ENCODE measurements at regions not wholly inside any gene's neighbourhood (a gene's known extent, or its start where the extent isn't known, plus 50 kb on each side); places are given as distances from the start of the nearest gene placed in this dataset.

DNA sequence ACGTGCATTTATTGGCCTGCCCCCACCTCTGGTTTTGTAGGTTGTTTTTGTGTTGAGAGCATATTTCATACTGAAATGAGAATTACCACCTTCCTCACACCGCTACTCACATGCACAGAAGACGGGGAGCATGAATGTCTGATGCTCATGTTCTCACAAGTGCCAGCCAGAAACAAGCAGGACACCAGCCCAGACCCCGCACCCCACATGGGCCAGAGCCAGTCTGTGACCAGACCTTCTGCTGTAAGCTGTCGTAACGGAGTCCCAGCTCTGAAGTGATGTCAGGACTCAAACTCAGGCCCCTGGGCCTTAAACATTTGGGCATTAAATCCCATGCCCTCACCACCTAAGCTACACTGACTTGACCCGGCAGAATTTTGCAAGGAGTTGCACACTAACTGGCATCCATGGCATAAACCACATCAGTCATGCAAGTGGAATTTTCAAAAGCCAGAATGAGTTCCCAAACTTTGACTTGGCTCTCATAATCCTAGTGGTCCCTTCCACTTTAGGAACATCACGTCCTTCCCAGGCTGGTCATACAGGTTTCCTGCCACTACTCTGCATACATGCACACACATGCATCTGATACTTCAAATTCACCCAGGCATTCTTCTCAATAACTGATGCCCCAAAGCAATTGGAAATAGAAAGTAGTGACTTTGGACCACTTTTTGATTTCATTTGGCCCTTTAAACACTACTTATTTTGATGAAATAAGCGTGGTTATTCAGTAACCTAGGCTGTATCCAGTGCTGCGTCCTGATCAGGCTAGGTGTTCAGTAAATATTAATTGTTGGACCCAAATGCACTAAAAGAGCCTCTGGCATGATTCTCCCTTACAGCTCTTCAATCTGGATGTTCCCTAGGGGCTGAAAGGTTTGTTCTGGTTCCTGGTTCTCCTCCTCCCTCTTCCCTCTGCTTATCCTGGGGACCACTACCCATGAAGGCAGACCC, 223.1 kb upstream of the ID2 start:
- Histone ChIP-seq H3K27ac (no peak overlapping the region), H3K27me3 (no peaks in the 10 kb centered on the region), H3K4me3 (no peak overlapping the region), H3K36me3 (replicated peaks in 1 of 2) (no peaks in the 10 kb centered on the region), H3K4me1 (replicated peaks in 1 of 2) (no peaks in the 10 kb centered on the region), H3K9me3 (replicated peaks in 1 of 3) (no peaks in the 10 kb centered on the region)
- TF ChIP-seq, protein P1, sequence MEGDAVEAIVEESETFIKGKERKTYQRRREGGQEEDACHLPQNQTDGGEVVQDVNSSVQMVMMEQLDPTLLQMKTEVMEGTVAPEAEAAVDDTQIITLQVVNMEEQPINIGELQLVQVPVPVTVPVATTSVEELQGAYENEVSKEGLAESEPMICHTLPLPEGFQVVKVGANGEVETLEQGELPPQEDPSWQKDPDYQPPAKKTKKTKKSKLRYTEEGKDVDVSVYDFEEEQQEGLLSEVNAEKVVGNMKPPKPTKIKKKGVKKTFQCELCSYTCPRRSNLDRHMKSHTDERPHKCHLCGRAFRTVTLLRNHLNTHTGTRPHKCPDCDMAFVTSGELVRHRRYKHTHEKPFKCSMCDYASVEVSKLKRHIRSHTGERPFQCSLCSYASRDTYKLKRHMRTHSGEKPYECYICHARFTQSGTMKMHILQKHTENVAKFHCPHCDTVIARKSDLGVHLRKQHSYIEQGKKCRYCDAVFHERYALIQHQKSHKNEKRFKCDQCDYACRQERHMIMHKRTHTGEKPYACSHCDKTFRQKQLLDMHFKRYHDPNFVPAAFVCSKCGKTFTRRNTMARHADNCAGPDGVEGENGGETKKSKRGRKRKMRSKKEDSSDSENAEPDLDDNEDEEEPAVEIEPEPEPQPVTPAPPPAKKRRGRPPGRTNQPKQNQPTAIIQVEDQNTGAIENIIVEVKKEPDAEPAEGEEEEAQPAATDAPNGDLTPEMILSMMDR (IDR thresholded peaks at IDR 0.05) = no peak
- no peak for TF ChIP-seq POLR2A (IDR thresholded peaks at IDR 0.05)
- intact Hi-C loops (cut with DNase I) = no loop called here
- 96 to 97% (median 97%) methylated on average over 10 of the region's 10 CpGs for WGBS, 4 donors
- DNase-seq = no peak

DNA sequence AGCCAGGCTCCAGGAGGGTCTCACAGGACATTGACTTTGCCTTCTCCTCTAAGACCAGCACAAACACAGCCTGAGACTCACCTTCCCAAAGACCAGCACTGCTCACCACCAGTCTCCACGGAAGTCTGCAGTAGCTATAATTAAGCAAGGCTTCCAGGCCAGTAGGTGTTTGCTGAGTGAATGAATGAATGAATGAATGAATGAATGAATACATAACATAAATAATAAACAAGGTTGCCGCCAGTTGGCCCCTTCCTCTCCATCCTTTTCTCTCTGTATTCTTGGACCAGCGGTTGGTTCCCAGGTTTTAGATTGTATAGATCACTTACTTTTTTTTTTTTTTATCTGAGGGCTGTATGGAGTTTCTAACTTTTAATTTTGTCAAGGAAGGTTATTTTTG, 222.4 kb upstream of the ID2 start:
- no peaks in the 10 kb centered on the region for H3K36me3 ChIP-seq (replicated peaks in 1 of 2)
- no peaks in the 10 kb centered on the region for H3K9me3 ChIP-seq (replicated peaks in 1 of 3)
- H3K27me3 ChIP-seq = no peaks in the 10 kb centered on the region
- TF ChIP-seq, protein P1 (IDR thresholded peaks at IDR 0.05) = no peak
- no peak for TF ChIP-seq POLR2A (IDR thresholded peaks at IDR 0.05)
- intact Hi-C loops (cut with DNase I) = no loop called here
- 95 to 98% (median 97%) methylated on average over 3 of the region's 3 CpGs for WGBS, 4 donors
- no peak overlapping the region for H3K4me3 ChIP-seq
- no peak overlapping the region for H3K27ac ChIP-seq
- H3K4me1 ChIP-seq (replicated peaks in 1 of 2) = no peaks in the 10 kb centered on the region
- DNase-seq = peak in 1 of 7 donors; percentile 20

DNA sequence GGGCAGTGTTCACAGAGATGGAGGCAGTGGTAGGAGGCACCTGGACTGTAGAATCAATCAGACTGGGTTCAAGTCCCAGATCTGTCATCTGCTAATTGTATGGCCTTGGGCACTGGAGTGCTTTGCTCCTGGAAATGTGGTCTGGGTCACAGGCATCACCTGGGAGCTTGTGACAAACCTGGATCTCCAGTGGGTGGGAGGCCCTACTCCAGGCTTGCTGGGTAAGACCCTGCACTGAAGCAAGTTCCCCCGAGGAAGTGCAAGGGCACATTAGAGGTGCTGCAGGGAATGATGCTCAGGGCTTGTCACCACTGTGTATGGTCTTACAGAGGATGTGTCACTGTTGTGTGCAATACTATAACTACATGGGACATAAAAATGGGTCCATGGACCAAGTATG, 220.5 kb upstream of the ID2 start:
- Histone ChIP-seq H3K27ac (no peak overlapping the region), H3K4me3 (no peak overlapping the region), H3K36me3 (replicated peaks in 1 of 2) (no peaks in the 10 kb centered on the region), H3K4me1 (replicated peaks in 1 of 2) (no peaks in the 10 kb centered on the region), H3K27me3 (no peaks in the 10 kb centered on the region), H3K9me3 (replicated peaks in 1 of 3) (no peaks in the 10 kb centered on the region)
- TF ChIP-seq POLR2A (IDR thresholded peaks at IDR 0.05) = no peak
- TF ChIP-seq, protein P1 (IDR thresholded peaks at IDR 0.05) = no peak
- intact Hi-C loops (cut with DNase I) = no loop called here
- 71 to 100% (median 97%) methylated on average over 1 of the region's 1 CpG for WGBS, 4 donors
- peak in 1 of 7 donors; percentile 21 for DNase-seq

DNA sequence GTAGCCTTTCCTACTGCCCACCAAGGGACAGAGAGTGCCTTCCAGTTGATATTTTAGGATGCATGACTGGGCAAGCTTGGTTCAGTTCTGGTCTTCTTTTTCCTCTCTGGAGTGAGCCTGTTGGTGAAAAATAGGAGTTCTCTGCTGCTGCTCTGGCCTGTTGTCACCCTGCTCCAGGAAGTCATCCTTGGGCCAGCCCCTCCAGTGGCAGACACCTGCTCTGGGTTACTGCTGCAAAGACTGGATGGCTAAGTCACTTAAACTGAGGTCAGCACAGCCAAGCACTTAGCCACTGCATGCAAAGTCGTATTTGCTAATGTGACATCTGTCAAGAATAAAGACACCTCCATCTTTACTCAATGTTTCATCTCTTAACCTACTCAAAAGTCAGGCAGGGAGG, 219.6 kb upstream of the ID2 start:
- Histone ChIP-seq H3K36me3 (replicated peaks in 1 of 2) (no peaks in the 10 kb centered on the region), H3K27ac (no peak overlapping the region), H3K27me3 (no peaks in the 10 kb centered on the region), H3K4me3 (no peak overlapping the region), H3K9me3 (replicated peaks in 1 of 3) (no peaks in the 10 kb centered on the region), H3K4me1 (replicated peaks in 1 of 2) (no peaks in the 10 kb centered on the region)
- DNase-seq = peak in 2 of 7 donors; percentile 8 to 10
- TF ChIP-seq, protein P1 (IDR thresholded peaks at IDR 0.05) = no peak
- TF ChIP-seq POLR2A (IDR thresholded peaks at IDR 0.05) = no peak
- 97 to 100% (median 99%) methylated on average over 1 of the region's 1 CpG for WGBS, 4 donors
- intact Hi-C loops (cut with DNase I) = no loop called here

Measured in adrenal gland (tissue), 9 donors.